HEK293 (cell line): ENCODE measurements at regions not wholly inside any gene's neighbourhood (a gene's known extent, or its start where the extent isn't known, plus 50 kb on each side); places are given as distances from the start of the nearest gene placed in this dataset.

Source experiments
- CTCF ChIA-PET: fragments of 350-600 bp; formaldehyde crosslinking; extraction: SDS; loops from one replicate; lab custom pipeline; 2021; ENCODE audit warnings: antibody characterized with exemption; lab: Yijun Ruan, JAX
- POLR2A ChIA-PET: fragments of 300-600 bp; formaldehyde crosslinking; extraction: SDS; loops from one replicate; lab custom pipeline; 2020; ENCODE audit warnings: antibody characterized with exemption, inconsistent platforms; lab: Yijun Ruan, JAX
- H3K27ac ChIP-seq: fragments of 200-500 bp; sonication (Bioruptor generic); 2 replicates; pipeline ENCODE4 v1.5.1; 2014; ENCODE audit warnings: low read depth, low read length, control low read depth, inconsistent platforms; ENCODE audit errors: extremely low read depth
- H3K36me3 ChIP-seq, 2 experiments: fragments of 200-500 bp in 1 of 2; sonication (Bioruptor generic) in 1 of 2; 1 replicate in 1 of 2; 2 replicates in 1 of 2; pipeline ENCODE4 v1.5.1; 2014 to 2017; ENCODE audit warnings: inconsistent platforms in 2 of 2, low read length in 2 of 2; ENCODE audit not compliant: control insufficient read depth in 2 of 2, insufficient read depth in 1 of 2
- H3K4me1 ChIP-seq: fragments of 200-500 bp; sonication (Bioruptor generic); 2 replicates; pipeline ENCODE4 v1.5.1; 2014; ENCODE audit warnings: mild to moderate bottlenecking, low read length, inconsistent platforms; ENCODE audit not compliant: control insufficient read depth, insufficient read depth
- H3K4me3 ChIP-seq: 2 replicates; pipeline ENCODE4 v1.5.1; 2011; ENCODE audit warnings: low read depth, mild to moderate bottlenecking, control low read depth, low read length, moderate library complexity
- H3K9me3 ChIP-seq: fragments of 200-500 bp; sonication (Bioruptor generic); 2 replicates; pipeline ENCODE4 v1.5.1; 2014; ENCODE audit warnings: low read depth, low read length, inconsistent platforms; ENCODE audit not compliant: control insufficient read depth, insufficient read depth
- BCL11A ChIP-seq: fragments of 450-650 bp; formaldehyde crosslinking; IDR thresholded peaks from 2 replicates; pipeline ENCODE4 v1.5.1; 2016; ENCODE audit warnings: low read depth, missing biosample characterization, missing genetic modification characterization
- GFI1B ChIP-seq: fragments of 450-650 bp; formaldehyde crosslinking; IDR thresholded peaks from 2 replicates; pipeline ENCODE4 v1.5.1; 2016; ENCODE audit warnings: missing biosample characterization, missing genetic modification characterization
- HOXA7 ChIP-seq: sonication (generic); formaldehyde crosslinking; IDR thresholded peaks from 2 replicates; pipeline ENCODE4 v1.8.1; 2022; ENCODE audit warnings: missing genetic modification reagents, borderline replicate concordance
- HOXC10 ChIP-seq: sonication (generic); formaldehyde crosslinking; IDR thresholded peaks from 2 replicates; pipeline ENCODE4 v1.8.1; 2023; ENCODE audit warnings: mild to moderate bottlenecking, missing genetic modification reagents
- OSR2 ChIP-seq: fragments of 450-650 bp; formaldehyde crosslinking; IDR thresholded peaks from 2 replicates; pipeline ENCODE4 v1.5.1; 2016; ENCODE audit warnings: missing biosample characterization, missing genetic modification characterization
- PRDM1 ChIP-seq: fragments of 450-650 bp; formaldehyde crosslinking; IDR thresholded peaks from 2 replicates; pipeline ENCODE4; 2016; ENCODE audit warnings: missing biosample characterization, missing genetic modification characterization
- WT1 ChIP-seq: fragments of 450-650 bp; formaldehyde crosslinking; IDR thresholded peaks from 2 replicates; pipeline ENCODE4 v1.5.1; 2016; ENCODE audit warnings: missing biosample characterization, missing genetic modification characterization
- ZNF138 ChIP-seq: fragments of 450-650 bp; formaldehyde crosslinking; IDR thresholded peaks from 2 replicates; pipeline ENCODE4 v1.5.1; 2016; ENCODE audit warnings: missing biosample characterization, missing genetic modification characterization, borderline replicate concordance
- ZNF18 ChIP-seq: fragments of 450-650 bp; formaldehyde crosslinking; IDR thresholded peaks from 2 replicates; pipeline ENCODE4 v1.5.1; 2016; ENCODE audit warnings: missing biosample characterization, missing genetic modification characterization
- ZNF239 ChIP-seq: fragments of 450-650 bp; formaldehyde crosslinking; IDR thresholded peaks from 2 replicates; pipeline ENCODE4 v1.5.1; 2016; ENCODE audit warnings: missing biosample characterization, missing genetic modification characterization
- ZNF24 ChIP-seq: fragments of 450-650 bp; formaldehyde crosslinking; IDR thresholded peaks from 2 replicates; pipeline ENCODE4 v1.5.1; 2016; ENCODE audit warnings: missing biosample characterization, missing genetic modification characterization
- ZNF37A ChIP-seq: fragments of 450-650 bp; IDR thresholded peaks from 2 replicates; pipeline ENCODE4 v1.5.1; 2018; ENCODE audit warnings: missing biosample characterization, missing genetic modification characterization
- ZNF423 ChIP-seq: fragments of 450-650 bp; formaldehyde crosslinking; IDR thresholded peaks from 2 replicates; pipeline ENCODE4 v1.5.1; 2016; ENCODE audit warnings: missing biosample characterization, missing genetic modification characterization
- ZNF549 ChIP-seq: fragments of 450-650 bp; IDR thresholded peaks from 2 replicates; pipeline ENCODE4 v1.5.1; 2018; ENCODE audit warnings: missing biosample characterization, missing genetic modification characterization, mild to moderate bottlenecking, inconsistent platforms, moderate library complexity
- ZNF654 ChIP-seq: fragments of 450-650 bp; formaldehyde crosslinking; IDR thresholded peaks from 2 replicates; pipeline ENCODE4 v1.5.1; 2016; ENCODE audit warnings: low read depth, missing biosample characterization, missing genetic modification characterization
- ZNF664 ChIP-seq: fragments of 450-650 bp; formaldehyde crosslinking; IDR thresholded peaks from 2 replicates; pipeline ENCODE4 v1.5.1; 2016; ENCODE audit warnings: missing biosample characterization, missing genetic modification characterization
- ZNF701 ChIP-seq: fragments of 450-650 bp; formaldehyde crosslinking; IDR thresholded peaks from 2 replicates; pipeline ENCODE4 v1.5.1; 2016; ENCODE audit warnings: missing biosample characterization, missing genetic modification characterization
- ZNF707 ChIP-seq: fragments of 450-650 bp; formaldehyde crosslinking; IDR thresholded peaks from 2 replicates; pipeline ENCODE4 v1.5.1; 2016; ENCODE audit warnings: missing biosample characterization, missing genetic modification characterization
- ZNF837 ChIP-seq: fragments of 450-650 bp; formaldehyde crosslinking; IDR thresholded peaks from 2 replicates; pipeline ENCODE4 v1.5.1; 2016; ENCODE audit warnings: missing biosample characterization, missing genetic modification characterization
- ZSCAN16 ChIP-seq: fragments of 450-650 bp; formaldehyde crosslinking; IDR thresholded peaks from 2 replicates; pipeline ENCODE4 v1.5.1; 2016; ENCODE audit warnings: missing biosample characterization, missing genetic modification characterization
- TF ChIP-seq, protein P1 (sequence below): fragments of 450-650 bp; IDR thresholded peaks from 2 replicates; pipeline ENCODE4 v1.5.1; 2018; ENCODE audit warnings: missing biosample characterization, mild to moderate bottlenecking, missing genetic modification characterization

GRCh38 chr10:55098452-55098851 is 297.4 kb upstream of the PCDH15 start:
- Histone ChIP-seq H3K4me1 (no peaks in the 10 kb centered on the region), H3K9me3 (no peaks in the 10 kb centered on the region), H3K4me3 (no peak overlapping the region), H3K36me3 (no peaks in the 10 kb centered on the region), H3K27ac (no peak overlapping the region)
- CTCF ChIA-PET = no interaction called here
- POLR2A ChIA-PET = no interaction called here
- TF ChIP-seq ZNF423 (tag by site-specific recombination) (no peak), GFI1B (tag by site-specific recombination) (no peak)
- TF ChIP-seq, all 188 proteins: peak for 0

DNA sequence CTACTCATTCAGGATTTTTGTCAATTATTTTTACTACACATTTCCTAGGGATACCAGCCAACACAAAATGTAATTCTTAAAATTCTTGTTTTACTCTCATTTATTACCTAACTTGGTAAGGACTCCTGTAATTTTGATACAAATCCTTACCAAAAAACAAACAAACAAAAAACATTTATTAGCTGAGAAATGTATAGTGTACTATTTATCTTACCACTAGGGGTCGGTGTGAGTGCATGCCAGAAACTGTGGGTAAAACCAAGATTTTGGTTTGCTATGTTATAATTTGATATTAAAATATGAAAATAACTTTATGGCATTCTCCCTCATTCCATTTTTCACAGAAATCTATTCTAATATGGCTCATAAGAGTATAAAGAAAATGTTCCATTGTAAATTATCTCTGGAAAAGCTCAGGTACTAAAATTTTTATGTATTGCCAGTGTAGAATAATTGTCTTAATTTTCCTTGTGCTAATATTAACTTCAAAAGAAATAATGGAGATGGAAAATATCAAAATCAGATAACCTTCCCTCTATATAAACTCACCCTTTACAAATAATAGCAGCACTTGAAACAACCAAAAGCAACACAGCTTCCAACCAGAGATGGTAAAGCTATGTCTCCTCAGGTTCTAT is 290.8 kb upstream of the PCDH15 start:
- Histone ChIP-seq H3K27ac (no peak overlapping the region), H3K9me3 (no peaks in the 10 kb centered on the region), H3K4me3 (no peak overlapping the region), H3K4me1 (no peaks in the 10 kb centered on the region), H3K36me3 (no peaks in the 10 kb centered on the region)
- POLR2A ChIA-PET = no interaction called here
- CTCF ChIA-PET = interaction anchor here (0.5 to 1.2 kb wide), 11 partner anchors 11 to 1625 kb away, joined by 3 to 4 read pairs (median 3); no protein-coding TSS in a partner anchor
- TF ChIP-seq ZNF654 (tag by site-specific recombination) (peak; percentile 56), ZNF24 (tag by site-specific recombination) (no peak)

GRCh38 chr10:55078121-55078520 is 277.1 kb upstream of the PCDH15 start:
- POLR2A ChIA-PET = no interaction called here
- Histone ChIP-seq H3K4me1 (no peaks in the 10 kb centered on the region), H3K4me3 (no peak overlapping the region), H3K9me3 (no peaks in the 10 kb centered on the region), H3K27ac (no peak overlapping the region), H3K36me3 (no peaks in the 10 kb centered on the region)
- no peak for TF ChIP-seq ZNF37A (tag by site-specific recombination)
- no peak for TF ChIP-seq WT1 (tag by site-specific recombination)
- TF ChIP-seq BCL11A (tag by site-specific recombination) = no peak
- TF ChIP-seq, protein P1, sequence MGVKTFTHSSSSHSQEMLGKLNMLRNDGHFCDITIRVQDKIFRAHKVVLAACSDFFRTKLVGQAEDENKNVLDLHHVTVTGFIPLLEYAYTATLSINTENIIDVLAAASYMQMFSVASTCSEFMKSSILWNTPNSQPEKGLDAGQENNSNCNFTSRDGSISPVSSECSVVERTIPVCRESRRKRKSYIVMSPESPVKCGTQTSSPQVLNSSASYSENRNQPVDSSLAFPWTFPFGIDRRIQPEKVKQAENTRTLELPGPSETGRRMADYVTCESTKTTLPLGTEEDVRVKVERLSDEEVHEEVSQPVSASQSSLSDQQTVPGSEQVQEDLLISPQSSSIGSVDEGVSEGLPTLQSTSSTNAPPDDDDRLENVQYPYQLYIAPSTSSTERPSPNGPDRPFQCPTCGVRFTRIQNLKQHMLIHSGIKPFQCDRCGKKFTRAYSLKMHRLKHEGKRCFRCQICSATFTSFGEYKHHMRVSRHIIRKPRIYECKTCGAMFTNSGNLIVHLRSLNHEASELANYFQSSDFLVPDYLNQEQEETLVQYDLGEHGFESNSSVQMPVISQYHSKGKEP (tag by site-specific recombination) = no peak
- no peak for TF ChIP-seq ZNF707 (tag by site-specific recombination)
- no peak for TF ChIP-seq ZSCAN16 (tag by site-specific recombination)
- TF ChIP-seq ZNF239 (tag by site-specific recombination) = no peak
- no peak for TF ChIP-seq HOXC10 (CRISPR knock-in tag)
- CTCF ChIA-PET = no interaction called here

DNA sequence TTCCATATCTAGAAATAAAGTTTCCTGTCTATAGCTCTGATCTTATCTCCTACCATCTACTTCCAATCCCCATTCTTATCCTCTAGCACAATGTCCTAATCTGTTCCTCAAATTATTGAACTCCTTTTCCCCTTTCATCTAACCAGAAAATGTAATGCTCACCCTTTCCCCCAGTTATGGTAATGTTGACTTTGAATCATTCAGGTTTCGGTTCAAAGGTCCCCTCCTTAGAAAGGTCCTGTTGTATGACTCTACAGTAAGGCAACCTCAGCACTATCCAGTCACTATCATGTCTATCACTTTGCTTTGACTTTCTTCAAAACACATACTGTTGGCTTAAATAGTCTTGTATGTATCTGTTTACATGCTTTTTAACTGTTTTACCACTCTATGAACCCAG is 264.2 kb upstream of the PCDH15 start:
- H3K9me3 ChIP-seq = no peaks in the 10 kb centered on the region
- TF ChIP-seq ZNF138 (tag by site-specific recombination) (no peak), ZNF423 (tag by site-specific recombination) (no peak), ZNF549 (tag by site-specific recombination) (no peak), ZNF837 (no peak), ZNF701 (tag by site-specific recombination) (no peak), HOXA7 (no peak), ZNF664 (no peak), ZNF18 (tag by site-specific recombination) (no peak), PRDM1 (tag by site-specific recombination) (no peak), OSR2 (tag by site-specific recombination) (no peak)
- ChIA-PET POLR2A (no interaction called here), CTCF (interaction anchor here (0.6 kb wide), 1 partner anchor 86 kb away, joined by 4 read pairs; no protein-coding TSS in a partner anchor)
- no peaks in the 10 kb centered on the region for H3K4me1 ChIP-seq
- no peak overlapping the region for H3K27ac ChIP-seq
- no peaks in the 10 kb centered on the region for H3K36me3 ChIP-seq
- H3K4me3 ChIP-seq = no peak overlapping the region
